ENCODE measurements at regions not wholly inside any gene's neighbourhood (a gene's known extent, or its start where the extent isn't known, plus 50 kb on each side); places are given as distances from the start of the nearest gene placed in this dataset.
"Not testable (repeated sequence)": the region's sequence is repeated elsewhere in the genome, so short reads cannot be mapped to it uniquely, and the experiment has no call there.

GRCh38 chr2:111595072-111595471 is 288.9 kb downstream of the ANAPC1 start:
- TF ChIP-seq, protein P1, sequence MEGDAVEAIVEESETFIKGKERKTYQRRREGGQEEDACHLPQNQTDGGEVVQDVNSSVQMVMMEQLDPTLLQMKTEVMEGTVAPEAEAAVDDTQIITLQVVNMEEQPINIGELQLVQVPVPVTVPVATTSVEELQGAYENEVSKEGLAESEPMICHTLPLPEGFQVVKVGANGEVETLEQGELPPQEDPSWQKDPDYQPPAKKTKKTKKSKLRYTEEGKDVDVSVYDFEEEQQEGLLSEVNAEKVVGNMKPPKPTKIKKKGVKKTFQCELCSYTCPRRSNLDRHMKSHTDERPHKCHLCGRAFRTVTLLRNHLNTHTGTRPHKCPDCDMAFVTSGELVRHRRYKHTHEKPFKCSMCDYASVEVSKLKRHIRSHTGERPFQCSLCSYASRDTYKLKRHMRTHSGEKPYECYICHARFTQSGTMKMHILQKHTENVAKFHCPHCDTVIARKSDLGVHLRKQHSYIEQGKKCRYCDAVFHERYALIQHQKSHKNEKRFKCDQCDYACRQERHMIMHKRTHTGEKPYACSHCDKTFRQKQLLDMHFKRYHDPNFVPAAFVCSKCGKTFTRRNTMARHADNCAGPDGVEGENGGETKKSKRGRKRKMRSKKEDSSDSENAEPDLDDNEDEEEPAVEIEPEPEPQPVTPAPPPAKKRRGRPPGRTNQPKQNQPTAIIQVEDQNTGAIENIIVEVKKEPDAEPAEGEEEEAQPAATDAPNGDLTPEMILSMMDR (IDR thresholded peaks at IDR 0.05): not testable (repeated sequence)
- TF ChIP-seq POLR2A (IDR thresholded peaks at IDR 0.05): not testable (repeated sequence)

All from thyroid gland (tissue), 4 donors.